GM21619 (cell line): ENCODE measurements at regions not wholly inside any gene's neighbourhood (a gene's known extent, or its start where the extent isn't known, plus 50 kb on each side); places are given as distances from the start of the nearest gene placed in this dataset.

Source experiments
- ATAC-seq: cut with Tn5 transposase; IDR thresholded peaks from one replicate; pipeline ENCODE4 v1.9.1; 2021; ENCODE audit not compliant: unreplicated experiment

DNA sequence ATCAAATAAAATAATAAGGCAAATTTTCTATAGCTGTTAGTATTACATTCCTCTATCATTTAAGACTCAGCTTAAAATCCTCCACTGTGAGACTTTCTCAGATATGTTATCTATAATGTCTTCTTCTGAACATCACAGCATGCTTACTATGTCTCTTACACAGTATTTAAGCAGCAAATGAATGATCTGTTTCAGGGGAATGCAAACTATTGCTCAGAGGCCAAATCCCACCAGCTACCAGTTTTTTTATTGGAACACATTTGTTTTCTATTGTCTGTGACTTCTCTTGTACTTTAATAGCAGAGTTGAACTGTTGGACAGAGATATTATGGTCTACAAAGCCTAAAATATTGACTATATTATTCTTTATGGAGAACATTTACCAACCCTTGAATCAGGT lies 59.6 kb downstream of the C3orf38 start:
- no peak for ATAC-seq

DNA sequence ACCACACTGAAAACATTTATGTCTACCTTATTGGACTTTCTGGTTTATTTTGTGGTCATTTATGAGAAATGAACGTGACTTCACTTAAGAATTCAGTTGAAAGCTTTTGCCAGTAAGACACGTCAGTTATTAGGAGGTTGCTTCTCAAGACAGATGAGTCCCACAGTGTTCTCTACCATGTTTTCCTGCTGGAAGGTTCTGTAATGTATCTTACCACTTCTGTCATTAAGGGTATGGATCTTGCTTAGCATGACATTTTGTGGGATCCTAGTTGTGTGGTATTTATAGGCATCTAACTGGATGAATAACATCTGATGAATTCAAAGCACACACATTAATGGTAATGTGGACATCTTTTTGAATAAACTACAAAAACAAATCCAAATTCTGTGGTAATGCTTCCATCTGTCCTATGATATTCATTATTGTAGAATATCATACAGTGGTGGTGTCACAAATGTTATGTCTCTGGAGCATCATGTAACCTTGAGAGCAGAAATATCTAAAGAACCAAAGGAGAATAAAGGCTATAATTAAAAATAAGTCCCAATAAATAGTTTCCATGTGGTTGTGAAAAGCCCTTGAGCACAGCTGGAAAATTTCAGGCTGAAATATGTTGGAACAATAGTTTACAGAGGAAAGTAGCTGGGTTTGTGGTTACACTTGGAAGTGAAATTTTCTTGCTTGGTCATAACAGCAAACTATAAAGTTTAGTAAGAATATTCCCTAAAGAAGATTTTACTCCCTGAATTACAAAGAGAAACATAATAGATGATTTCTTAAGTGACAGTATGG lies 61.5 kb downstream of the C3orf38 start:
- ATAC-seq = no peak

DNA sequence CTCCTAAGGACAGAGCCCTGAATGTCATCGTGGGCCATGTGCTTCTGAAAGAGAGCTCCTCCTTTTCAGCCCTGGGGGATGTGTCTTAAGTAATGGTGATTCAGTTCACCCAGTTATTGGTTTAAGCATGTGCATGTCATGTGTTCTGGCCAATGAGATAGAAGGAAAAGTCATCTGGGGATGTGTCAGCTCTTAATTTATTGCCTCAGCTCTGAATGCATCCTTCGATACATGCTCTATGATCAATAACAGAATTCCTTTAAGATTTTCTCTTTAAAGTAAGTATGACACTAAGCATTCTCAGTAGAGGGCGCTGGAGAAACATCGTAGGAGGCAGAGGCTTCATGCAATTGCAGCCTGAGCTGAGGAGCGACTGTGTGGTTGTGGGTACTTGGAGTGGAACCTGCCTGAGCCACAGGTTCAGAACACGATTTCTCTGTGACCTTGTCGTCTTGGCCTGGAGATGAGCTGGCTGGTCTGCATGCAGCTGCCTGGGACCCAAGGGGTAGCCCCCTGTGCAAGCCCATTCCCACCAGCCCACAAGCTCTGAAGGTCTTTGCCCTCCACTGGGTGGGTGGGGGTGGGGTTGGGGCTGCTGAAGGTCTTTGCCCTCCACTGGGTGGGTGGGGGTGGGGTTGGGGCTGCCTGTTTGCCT lies 69.5 kb downstream of the C3orf38 start:
- no peak for ATAC-seq

- no peak for ATAC-seq
Observed at GRCh38 chr3:88220126-88220525, 70.4 kb downstream of the C3orf38 start.

DNA sequence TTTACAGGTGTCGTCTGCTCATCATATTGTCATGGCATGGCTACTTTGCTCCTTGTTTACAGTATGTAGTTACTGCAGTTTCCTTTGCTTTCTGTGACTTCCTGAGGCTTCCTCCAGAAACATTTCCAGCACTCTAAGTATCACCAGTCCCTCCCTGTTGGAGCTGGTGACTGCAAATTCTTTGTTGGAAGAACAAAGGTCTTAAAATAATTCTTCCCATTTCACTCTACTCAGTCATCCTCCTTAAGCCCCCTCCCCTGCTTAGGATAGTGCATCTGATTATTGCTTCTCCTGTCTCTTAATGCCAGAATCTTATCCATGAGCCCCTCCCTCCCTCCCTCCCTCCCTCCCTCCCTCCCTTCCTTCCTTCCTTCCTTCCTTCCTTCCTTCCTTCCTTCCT lies 72.0 kb downstream of the C3orf38 start:
- no peak for ATAC-seq

DNA sequence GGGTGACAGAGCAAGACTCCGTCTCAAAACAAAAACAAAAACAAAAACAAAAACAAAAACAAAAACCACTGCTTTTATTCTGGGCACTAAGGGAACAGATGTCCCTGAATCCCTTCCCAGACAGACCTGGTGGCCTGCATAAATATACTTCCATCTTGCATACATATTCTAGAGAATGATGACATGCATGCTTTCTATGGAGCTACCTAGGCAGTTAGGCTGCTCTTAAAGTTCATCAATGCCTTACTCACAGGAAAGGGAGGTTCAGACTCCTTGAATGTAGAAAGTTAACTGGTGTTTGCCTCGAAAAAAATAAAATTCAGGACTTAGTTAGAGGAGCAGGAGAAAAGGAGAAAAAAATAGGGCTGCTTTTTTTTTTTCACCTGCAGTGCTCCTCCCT lies 72.6 kb downstream of the C3orf38 start:
- ATAC-seq = no peak

DNA sequence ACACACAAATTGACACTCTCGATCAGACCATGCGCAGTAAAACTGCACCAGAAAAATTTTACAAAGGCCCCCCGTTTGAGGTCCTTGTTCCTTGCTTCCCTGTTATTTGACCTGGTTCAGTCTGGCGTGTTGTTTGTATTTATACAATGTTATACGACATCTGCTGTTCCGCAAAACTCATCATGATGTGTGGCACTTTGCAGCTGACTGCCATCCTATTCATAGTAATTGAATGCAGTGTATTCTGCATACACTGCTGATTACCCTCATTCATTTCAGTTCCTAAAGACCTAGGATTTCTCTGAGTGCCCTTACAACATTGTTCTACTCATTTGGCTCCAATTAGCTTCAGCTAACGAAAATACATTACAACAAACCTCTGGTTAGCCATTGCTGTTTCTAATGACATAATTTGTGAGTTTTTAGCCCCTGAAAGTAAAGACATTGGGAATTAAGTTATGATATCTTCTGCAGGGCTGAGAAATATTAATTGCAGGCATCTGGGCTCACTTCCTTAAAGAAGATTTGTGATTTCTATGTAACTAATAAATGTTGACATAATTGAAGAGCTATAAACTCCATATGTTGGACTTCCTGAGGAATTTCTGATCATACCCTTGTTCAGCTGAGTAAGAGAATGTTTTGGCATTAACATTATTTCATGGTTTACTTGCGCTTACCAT lies 75.7 kb downstream of the C3orf38 start:
- ATAC-seq = no peak

DNA sequence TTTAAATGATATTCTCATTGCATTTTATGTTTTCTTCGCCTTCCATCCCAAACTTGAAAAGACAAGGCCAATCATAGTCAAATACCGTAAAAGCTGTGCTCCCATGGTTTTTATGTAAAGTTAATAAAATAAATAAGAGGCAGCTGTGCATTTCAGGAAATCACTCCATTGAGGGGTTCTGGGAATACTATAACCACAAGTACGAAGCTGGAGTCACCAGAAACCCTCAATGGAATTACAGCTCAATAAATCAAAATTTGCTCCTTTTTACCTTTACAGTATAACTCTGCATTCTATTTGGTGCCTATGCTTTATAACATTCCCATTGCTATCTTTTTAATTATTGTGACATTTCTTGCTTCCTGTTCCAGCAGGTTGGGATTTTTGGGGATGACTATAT lies 77.2 kb downstream of the C3orf38 start:
- no peak for ATAC-seq

GRCh38 chr3:88230638-88231037 lies 80.9 kb downstream of the C3orf38 start:
- no peak for ATAC-seq

DNA sequence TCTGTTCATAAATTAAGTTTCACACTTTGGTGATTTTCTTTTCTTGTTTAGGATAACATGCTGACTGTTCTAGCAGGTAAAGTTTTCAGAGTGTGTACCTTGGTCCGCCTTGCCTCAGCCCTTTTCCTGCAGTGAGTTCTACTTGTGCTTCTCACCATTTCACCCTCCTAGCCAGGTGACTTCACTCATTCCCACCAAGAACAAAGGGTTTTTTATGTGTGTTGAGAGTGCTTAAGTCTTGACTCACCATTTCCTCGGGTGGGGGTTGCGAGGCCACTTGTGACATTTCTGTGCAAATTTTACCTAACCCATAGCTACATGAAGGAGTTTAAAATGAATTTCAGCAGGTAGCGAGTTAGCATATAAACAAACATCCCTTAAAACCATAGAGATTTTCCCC lies 81.4 kb downstream of the C3orf38 start:
- ATAC-seq = no peak

DNA sequence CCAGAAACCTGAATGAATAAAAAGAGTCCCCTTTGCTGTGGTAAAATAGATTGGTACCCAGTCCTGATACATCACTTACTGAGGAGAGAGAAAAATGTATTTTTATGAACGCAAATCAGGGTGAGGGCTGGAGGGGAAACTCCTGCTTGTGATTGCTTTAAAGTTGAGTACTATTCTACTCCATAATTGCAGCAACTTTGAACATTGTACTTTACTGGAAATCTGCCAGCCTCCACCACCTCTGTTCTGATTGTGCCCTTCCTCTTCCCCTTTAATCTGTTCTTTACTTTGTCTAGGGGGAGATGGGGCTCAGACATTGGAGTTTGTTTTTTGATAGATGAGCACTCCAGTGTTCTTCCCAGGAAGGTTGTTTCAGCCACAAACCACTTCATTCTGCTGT lies 81.9 kb downstream of the C3orf38 start:
- ATAC-seq = no peak

DNA sequence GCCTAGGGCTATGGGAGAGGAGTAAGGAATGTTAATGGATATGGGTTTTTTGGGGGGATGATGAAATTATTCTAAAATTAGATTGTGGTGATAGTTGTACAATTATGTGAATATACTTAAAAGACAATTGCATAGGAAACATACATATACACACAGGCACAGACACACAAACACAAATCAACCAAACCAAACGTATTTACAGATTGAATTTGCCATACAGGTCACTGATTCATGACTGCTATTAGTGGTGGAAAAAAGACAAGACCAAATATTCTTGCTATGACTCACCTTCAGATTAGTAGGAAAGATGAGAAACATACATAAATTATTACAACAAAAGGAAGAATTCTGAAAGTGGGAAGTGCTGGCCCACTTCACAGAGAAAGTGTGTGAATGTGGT lies 85.3 kb downstream of the C3orf38 start:
- no peak for ATAC-seq

DNA sequence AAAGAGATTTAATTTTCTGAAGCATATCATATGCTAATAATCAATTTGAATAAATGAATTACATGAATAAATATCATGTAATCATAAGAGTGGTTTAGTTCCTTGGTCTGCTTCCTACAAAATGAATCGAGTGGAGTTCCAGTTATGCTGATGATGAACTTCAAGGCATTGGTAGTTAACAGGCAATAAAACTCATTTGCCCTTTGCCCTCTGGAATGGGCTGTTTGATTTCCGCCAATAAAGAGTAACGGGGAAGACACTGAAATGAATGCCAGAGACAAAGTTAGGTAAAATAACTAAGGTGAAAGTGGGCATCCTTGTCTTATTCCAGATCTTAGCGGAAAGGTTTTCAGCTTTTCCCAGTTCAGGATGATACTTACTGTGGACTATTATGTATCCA lies 90.1 kb downstream of the C3orf38 start:
- no peak for ATAC-seq

DNA sequence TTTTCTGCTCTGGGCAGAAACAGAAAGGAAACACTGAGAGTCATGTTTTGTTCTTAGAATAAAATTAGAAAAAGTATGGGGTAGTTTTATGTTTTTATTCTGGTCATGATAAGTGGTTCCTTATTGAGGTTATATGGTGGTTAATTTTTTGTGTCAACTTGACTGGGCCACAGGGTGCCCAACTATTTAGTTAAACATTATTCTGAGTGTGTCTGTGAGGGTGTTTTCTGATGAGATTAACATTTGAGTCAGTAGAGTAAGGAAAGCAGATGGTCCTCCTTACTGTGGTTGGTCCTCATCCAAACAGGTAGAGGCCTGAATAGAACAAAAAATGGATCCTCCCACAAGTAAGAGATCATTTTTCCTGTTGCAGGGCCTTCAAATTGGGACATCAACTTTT lies 98.9 kb downstream of the C3orf38 start:
- ATAC-seq = no peak

GRCh38 chr3:88259045-88259444 lies 109.3 kb downstream of the C3orf38 start:
- ATAC-seq = no peak

DNA sequence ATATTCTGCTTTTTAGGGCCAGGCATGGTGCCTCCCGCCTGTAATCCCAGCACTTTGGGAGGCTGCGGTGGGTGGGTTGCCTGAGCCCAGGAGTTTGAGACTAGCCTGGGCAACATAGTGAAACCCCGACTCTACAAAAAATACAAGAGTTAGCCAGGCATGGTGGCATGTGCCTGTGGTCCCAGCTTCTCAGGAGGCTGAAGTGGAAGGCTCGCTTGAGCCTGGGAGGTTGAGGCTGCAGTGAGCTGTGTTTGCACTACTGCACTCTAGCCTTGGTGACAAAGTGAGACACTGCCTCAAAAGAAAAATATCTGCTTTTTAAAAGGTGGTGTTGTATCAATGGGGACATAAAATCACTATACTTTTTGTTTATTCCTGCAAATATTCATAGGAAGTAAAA lies 112.8 kb downstream of the C3orf38 start:
- ATAC-seq = no peak

- ATAC-seq = no peak
Observed at GRCh38 chr3:88263417-88264100, 113.8 kb downstream of the C3orf38 start.

- no peak for ATAC-seq
Observed at GRCh38 chr3:88267441-88267840, 117.7 kb downstream of the C3orf38 start.

DNA sequence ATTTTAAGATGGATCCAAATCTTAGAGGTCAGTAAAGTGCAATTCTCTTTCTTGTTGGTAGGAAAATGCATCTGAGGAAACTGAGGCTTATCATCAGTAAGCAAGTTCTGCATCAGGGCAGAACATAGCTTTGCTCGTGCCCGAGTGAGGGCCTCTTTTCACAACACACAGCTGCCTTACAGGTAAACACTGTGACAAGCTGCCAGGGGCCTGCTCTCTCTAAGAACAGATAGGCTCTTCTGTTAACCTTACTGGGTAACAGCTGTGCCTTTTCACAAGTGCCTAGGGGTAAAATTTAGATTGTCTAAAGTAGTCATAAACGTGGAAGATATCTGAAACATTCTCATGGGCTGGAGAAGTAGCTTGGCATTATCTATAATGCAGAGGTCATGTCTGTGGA lies 118.1 kb downstream of the C3orf38 start:
- ATAC-seq = no peak

- no peak for ATAC-seq
Observed at GRCh38 chr3:88280326-88280725, 130.6 kb downstream of the C3orf38 start.

- no peak for ATAC-seq
Observed at GRCh38 chr3:88282528-88283241, 132.9 kb downstream of the C3orf38 start.
